OCI-LY1 (cell line): ENCODE measurements at regions not wholly inside any gene's neighbourhood (a gene's known extent, or its start where the extent isn't known, plus 50 kb on each side); places are given as distances from the start of the nearest gene placed in this dataset.

ENCODE experiments used
- H2AFZ ChIP-seq: fragments of 200-600 bp; sonication (generic), shearing (Covaris generic); 2 replicates; pipeline ENCODE4 v1.6.0; 2014; ENCODE audit warnings: antibody characterized with exemption, mild to moderate bottlenecking, low read length
- H3F3A ChIP-seq: fragments of 200-600 bp; sonication (generic), shearing (Covaris generic); 2 replicates; pipeline ENCODE4 v1.6.0; 2014; ENCODE audit warnings: mild to moderate bottlenecking, antibody characterized with exemption, low read length, moderate library complexity; ENCODE audit not compliant: insufficient read depth
- H3K27ac ChIP-seq: fragments of 200-600 bp; sonication (generic); 2 replicates; pipeline ENCODE4 v1.5.1; 2014; ENCODE audit warnings: low read length, mixed run types, mild to moderate bottlenecking, low read depth; ENCODE audit not compliant: poor library complexity, severe bottlenecking
- H3K27me3 ChIP-seq: fragments of 200-600 bp; sonication (generic); 2 replicates; pipeline ENCODE4 v1.6.0; 2014; ENCODE audit warnings: antibody characterized with exemption, mild to moderate bottlenecking, low read length, moderate library complexity; ENCODE audit not compliant: insufficient read depth
- H3K36me3 ChIP-seq: fragments of 200-600 bp; sonication (generic); 2 replicates; pipeline ENCODE4 v1.6.1; 2014; ENCODE audit warnings: mild to moderate bottlenecking, antibody characterized with exemption, low read length, moderate library complexity, mixed read lengths; ENCODE audit not compliant: insufficient read depth
- H3K4me1 ChIP-seq: fragments of 200-600 bp; sonication (generic); 2 replicates; pipeline ENCODE4 v1.5.1; 2014; ENCODE audit warnings: mild to moderate bottlenecking, low read length, moderate library complexity; ENCODE audit not compliant: insufficient read depth, severe bottlenecking
- H3K4me2 ChIP-seq: fragments of 200-600 bp; sonication (generic), shearing (Covaris generic); 2 replicates; pipeline ENCODE4 v1.6.1; 2014; ENCODE audit warnings: low read length
- H3K4me3 ChIP-seq: fragments of 200-600 bp; sonication (generic); 2 replicates; pipeline ENCODE4 v1.5.1; 2014; ENCODE audit warnings: low read length, low read depth, mild to moderate bottlenecking, mixed read lengths; ENCODE audit not compliant: poor library complexity, severe bottlenecking
- H3K79me2 ChIP-seq: fragments of 200-600 bp; shearing (Covaris generic); 2 replicates; pipeline ENCODE4 v1.6.1; 2016; ENCODE audit warnings: mixed run types, low read length, mixed read lengths; ENCODE audit not compliant: insufficient read depth
- H3K9ac ChIP-seq: fragments of 200-600 bp; sonication (generic), shearing (Covaris generic); 2 replicates; pipeline ENCODE4 v1.6.1; 2014; ENCODE audit warnings: mild to moderate bottlenecking, low read length, mixed read lengths
- H3K9me2 ChIP-seq: fragments of 200-600 bp; sonication (generic), shearing (Covaris generic); 2 replicates; pipeline ENCODE4 v1.6.1; 2014; ENCODE audit warnings: low read depth, mild to moderate bottlenecking, low read length, mixed read lengths
- H3K9me3 ChIP-seq: fragments of 200-600 bp; shearing (Covaris generic); 2 replicates; pipeline ENCODE4 v1.6.1; 2014; ENCODE audit warnings: low read length, mixed read lengths
- H4K20me1 ChIP-seq: fragments of 200-600 bp; sonication (generic), shearing (Covaris generic); 2 replicates; pipeline ENCODE4 v1.6.0; 2016; ENCODE audit warnings: mild to moderate bottlenecking, low read length; ENCODE audit not compliant: insufficient read depth
- CTCF ChIP-seq: fragments of 200-600 bp; sonication (generic), shearing (Covaris generic); IDR thresholded peaks from 2 replicates; pipeline ENCODE4 v1.5.1; 2017; ENCODE audit warnings: mild to moderate bottlenecking, antibody characterized with exemption, low read length, moderate library complexity, mixed read lengths
- EZH2 ChIP-seq: fragments of 200-600 bp; sonication (generic), shearing (Covaris generic); IDR thresholded peaks from 2 replicates; pipeline ENCODE4 v1.8.0; 2017; ENCODE audit warnings: borderline replicate concordance, mixed run types, mild to moderate bottlenecking, antibody characterized with exemption, low read length, moderate library complexity, mixed read lengths

- no peaks in the 10 kb centered on the region for H3F3A ChIP-seq
- H3K9me3 ChIP-seq: no peaks in the 10 kb centered on the region
- H3K9ac ChIP-seq: no peak overlapping the region
- no peaks in the 10 kb centered on the region for H3K27me3 ChIP-seq
- no peaks in the 10 kb centered on the region for H3K9me2 ChIP-seq
- no peaks in the 10 kb centered on the region for H3K4me1 ChIP-seq
- TF ChIP-seq EZH2 (no peak), CTCF (no peak)
- no peaks in the 10 kb centered on the region for H3K36me3 ChIP-seq
- no peak overlapping the region for H3K27ac ChIP-seq
- no peaks in the 10 kb centered on the region for H3K79me2 ChIP-seq
- no peak overlapping the region for H2AFZ ChIP-seq
- H3K4me3 ChIP-seq: no peak overlapping the region
- H3K4me2 ChIP-seq: no peak overlapping the region
- H4K20me1 ChIP-seq: no peaks in the 10 kb centered on the region
These were observed 392.4 kb downstream of the TNS1 start for GRCh38 chr2:217610401-217610814.

GRCh38 chr2:217609952-217610351 is 392.8 kb downstream of the TNS1 start:
- no peak overlapping the region for H3K4me2 ChIP-seq
- H2AFZ ChIP-seq: no peak overlapping the region
- H3K9me3 ChIP-seq: no peaks in the 10 kb centered on the region
- H3K4me1 ChIP-seq: no peaks in the 10 kb centered on the region
- no peak overlapping the region for H3K4me3 ChIP-seq
- H3K27ac ChIP-seq: no peak overlapping the region
- no peaks in the 10 kb centered on the region for H3K9me2 ChIP-seq
- no peaks in the 10 kb centered on the region for H3K79me2 ChIP-seq
- H3K36me3 ChIP-seq: no peaks in the 10 kb centered on the region
- no peaks in the 10 kb centered on the region for H3F3A ChIP-seq
- no peak overlapping the region for H3K9ac ChIP-seq
- no peaks in the 10 kb centered on the region for H4K20me1 ChIP-seq
- TF ChIP-seq CTCF: no peak
- no peak for TF ChIP-seq EZH2
- no peaks in the 10 kb centered on the region for H3K27me3 ChIP-seq

GRCh38 chr2:217606296-217606695 is 396.5 kb downstream of the TNS1 start:
- H3K36me3 ChIP-seq: no peaks in the 10 kb centered on the region
- H3K9me3 ChIP-seq: no peaks in the 10 kb centered on the region
- H4K20me1 ChIP-seq: no peaks in the 10 kb centered on the region
- no peak overlapping the region for H2AFZ ChIP-seq
- no peaks in the 10 kb centered on the region for H3K9me2 ChIP-seq
- no peaks in the 10 kb centered on the region for H3F3A ChIP-seq
- no peaks in the 10 kb centered on the region for H3K4me1 ChIP-seq
- no peaks in the 10 kb centered on the region for H3K79me2 ChIP-seq
- H3K4me2 ChIP-seq: no peak overlapping the region
- no peak overlapping the region for H3K27ac ChIP-seq
- H3K9ac ChIP-seq: no peak overlapping the region
- H3K4me3 ChIP-seq: no peak overlapping the region
- TF ChIP-seq EZH2: no peak
- TF ChIP-seq CTCF: no peak
- no peaks in the 10 kb centered on the region for H3K27me3 ChIP-seq
